ENCODE measurements at regions not wholly inside any gene's neighbourhood (a gene's known extent, or its start where the extent isn't known, plus 50 kb on each side); places are given as distances from the start of the nearest gene placed in this dataset.

GRCh38 chr21:41565550-41565949 is 57.6 kb upstream of the TMPRSS2 start:
- Histone ChIP-seq H2BK20ac (ENCODE audit: low read length) (no peak overlapping the region), H4K20me1 (replicated peaks in 1 of 2; ENCODE audit: control insufficient read depth in 1 of 2, insufficient read depth in 2 of 2, low read length in 2 of 2) (no peaks in the 10 kb centered on the region), H3K4ac (replicated peaks; ENCODE audit: insufficient read length, low read depth, low read length) (no peak overlapping the region), H3K23me2 (ENCODE audit: low read depth, low read length) (no peaks in the 10 kb centered on the region; the same call in 1 of the 2 replicates), H3K18ac (ENCODE audit: extremely low read depth, low read length) (no peak overlapping the region), H3K4me1 (replicated peaks in 1 of 4; ENCODE audit: control insufficient read depth in 3 of 4, insufficient read depth in 4 of 4, low read length in 3 of 4) (peaks cover 0 to 2% (median 0%) of the 10 kb centered on the region in 4 experiments; a peak in 3 of 7 replicates), H3K56ac (replicated peaks; ENCODE audit: insufficient read length, low read depth, low read length) (no peak overlapping the region), H4K5ac (ENCODE audit: insufficient read length, low read depth, low read length) (no peak overlapping the region), H4K91ac (replicated peaks; ENCODE audit: insufficient read length, low read length) (no peak overlapping the region), H3K36me3 (ENCODE audit: control insufficient read depth in 2 of 4, insufficient read depth in 4 of 4, low read length in 3 of 4) (no peaks in the 10 kb centered on the region), H4K8ac (ENCODE audit: extremely low read depth, insufficient read depth, low read length) (no peak overlapping the region), H2BK12ac (ENCODE audit: low read depth, low read length) (no peak overlapping the region), H2BK15ac (ENCODE audit: low read length) (no peak overlapping the region), H3K23ac (ENCODE audit: insufficient read length) (no peak overlapping the region), H3K4me2 (ENCODE audit: insufficient read depth in 1 of 2, low read depth in 2 of 2, low read length in 2 of 2) (no peak overlapping the region), H3K79me2 (ENCODE audit: control insufficient read depth in 1 of 2, insufficient read depth in 2 of 2, low read length in 2 of 2) (no peaks in the 10 kb centered on the region), H3K9ac (replicated peaks in 1 of 4; ENCODE audit: extremely low read depth in 1 of 4, low read depth in 3 of 4, low read length in 3 of 4) (no peak overlapping the region), H3K14ac (ENCODE audit: insufficient read length) (no peak overlapping the region), H3K4me3 (ENCODE audit: extremely low read depth in 1 of 4, insufficient read depth in 2 of 4, low read depth in 3 of 4, low read length in 4 of 4) (no peak overlapping the region), H3K27me3 (replicated peaks in 1 of 4; ENCODE audit: control insufficient read depth in 3 of 4, extremely low read depth in 1 of 4, insufficient read depth in 3 of 4, low read length in 3 of 4) (peaks cover 0 to 2% (median 0%) of the 10 kb centered on the region in 4 experiments; a peak in 2 of 7 replicates), H2BK120ac (replicated peaks; ENCODE audit: low read depth, low read length) (no peak overlapping the region), H2BK5ac (ENCODE audit: low read depth, low read length) (no peak overlapping the region), H3K9me3 (ENCODE audit: insufficient read depth in 2 of 2, low read depth in 1 of 2, low read length in 1 of 2) (no peaks in the 10 kb centered on the region), H2AFZ (ENCODE audit: low read length) (no peak overlapping the region), H3K27ac (ENCODE audit: low read depth, low read length) (no peak overlapping the region), H3K79me1 (ENCODE audit: low read depth, low read length) (no peaks in the 10 kb centered on the region), H2AK5ac (ENCODE audit: low read depth, low read length) (no peak overlapping the region)
- DNase-seq (ENCODE audit: low read depth in 1 of 2, low spot score in 2 of 2) (no peak), FAIRE-seq (no peak)
- ChIA-PET CTCF (ENCODE audit: partially characterized antibody) (interaction anchor here (1.4 to 1.5 kb wide), 2 partner anchors 16 to 282 kb away, joined by 5 to 6 read pairs; no protein-coding TSS in a partner anchor), POLR2A (ENCODE audit: partially characterized antibody) (no interaction called here)
- WGBS, 2 experiments (ENCODE audit: extremely low coverage in 1 of 2, insufficient coverage in 1 of 2, insufficient read length in 1 of 2, insufficient replicate concordance in 2 of 2, low coverage in 1 of 2, low lambda C conversion rate in 2 of 2, missing lambda C conversion rate in 1 of 2), result 80% methylated on average over 9 of the region's 11 CpGs; no CpG with 5 or more reads in 1 of the 2 experiments
- no peak for TF ChIP-seq CEBPB (IDR thresholded peaks at IDR 0.05; ENCODE audit: low read depth, low read length)
- no peak for TF ChIP-seq RNF2 (IDR thresholded peaks at IDR 0.05; ENCODE audit: borderline replicate concordance, low read depth, low read length, missing control alignments, poor library complexity, severe bottlenecking)
- TF ChIP-seq TBP (IDR thresholded peaks at IDR 0.05; ENCODE audit: low read depth, low read length), result no peak
- TF ChIP-seq GTF2F1 (IDR thresholded peaks at IDR 0.05; ENCODE audit: borderline replicate concordance, low read depth, low read length), result no peak
- TF ChIP-seq E2F6 (IDR thresholded peaks at IDR 0.05), result no peak
- no peak for TF ChIP-seq KDM5A (IDR thresholded peaks at IDR 0.05; ENCODE audit: low read length)
- TF ChIP-seq BRCA1 (IDR thresholded peaks at IDR 0.05; ENCODE audit: low read depth, low read length), result no peak
- TF ChIP-seq JUN (IDR thresholded peaks at IDR 0.05; ENCODE audit: low read depth, low read length), result no peak
- TF ChIP-seq POLR2A (IDR thresholded peaks at IDR 0.05; ENCODE audit: control extremely low read depth in 1 of 2, low read depth in 2 of 2, low read length in 2 of 2), result no peak
- TF ChIP-seq RFX5 (IDR thresholded peaks at IDR 0.05; ENCODE audit: borderline replicate concordance, low read depth, low read length), result no peak
- TF ChIP-seq ZNF274 (IDR thresholded peaks at IDR 0.05; ENCODE audit: borderline replicate concordance, extremely low read depth, low read length), result no peak
- TF ChIP-seq HDAC2 (IDR thresholded peaks at IDR 0.05; ENCODE audit: borderline replicate concordance in 1 of 2, low read depth in 2 of 2, low read length in 2 of 2), result no peak
- no peak for TF ChIP-seq USF2 (IDR thresholded peaks at IDR 0.05; ENCODE audit: low read length)

Measured in H1 (cell line).